Astrocyte (in vitro differentiated cells and primary cell): ENCODE measurements at regions not wholly inside any gene's neighbourhood (a gene's known extent, or its start where the extent isn't known, plus 50 kb on each side); places are given as distances from the start of the nearest gene placed in this dataset.

Experiments
- DNase-seq: peaks from one replicate; pipeline ENCODE4 v3.0.0-alpha.2; 2010; ENCODE audit warnings: low read depth
- FAIRE-seq: peaks from 2 replicates; lab custom pipeline; 2011; peaks lifted over from hg19 to GRCh38; lab: Jason Lieb, UNC
- H2AFZ ChIP-seq: 2 replicates; pipeline ENCODE4 v1.6.0; 2012; ENCODE audit warnings: low read depth, low read length, inconsistent platforms
- H3K27ac ChIP-seq: 2 replicates; pipeline ENCODE4 v1.5.1; 2011; ENCODE audit warnings: low read depth, low read length, inconsistent platforms
- H3K27me3 ChIP-seq: 2 replicates; pipeline ENCODE4 v1.6.0; 2011; ENCODE audit warnings: low read length, inconsistent platforms; ENCODE audit not compliant: insufficient read depth
- H3K36me3 ChIP-seq: 2 replicates; pipeline ENCODE4 v1.5.1; 2011; ENCODE audit warnings: low read length, inconsistent platforms; ENCODE audit not compliant: insufficient read depth
- H3K4me1 ChIP-seq: 2 replicates; pipeline ENCODE4 v1.5.1; 2011; ENCODE audit warnings: low read length, inconsistent platforms; ENCODE audit not compliant: insufficient read depth
- H3K4me2 ChIP-seq: 2 replicates; pipeline ENCODE4 v1.6.0; 2012; ENCODE audit warnings: low read length, inconsistent platforms
- H3K4me3 ChIP-seq: 2 replicates; pipeline ENCODE4 v1.5.1; 2011; ENCODE audit warnings: low read depth, mild to moderate bottlenecking, low read length, inconsistent platforms; ENCODE audit not compliant: insufficient read depth
- H3K79me2 ChIP-seq: 2 replicates; pipeline ENCODE4 v1.6.0; 2012; ENCODE audit warnings: mild to moderate bottlenecking, low read length, inconsistent platforms; ENCODE audit not compliant: insufficient read depth
- H3K9ac ChIP-seq: 2 replicates; pipeline ENCODE4 v1.6.0; 2012; ENCODE audit warnings: mild to moderate bottlenecking, low read length, inconsistent platforms
- H3K9me3 ChIP-seq: 2 replicates; pipeline ENCODE4 v1.5.1; 2012; ENCODE audit warnings: low read depth, mild to moderate bottlenecking, low read length, inconsistent platforms; ENCODE audit not compliant: insufficient read depth
- H4K20me1 ChIP-seq: 2 replicates; pipeline ENCODE4 v1.6.0; 2012; ENCODE audit warnings: low read length, inconsistent platforms; ENCODE audit not compliant: insufficient read depth
- H3K27ac Mint-ChIP-seq: one replicate; pipeline ENCODE4 v1.8.0; 2021; ENCODE audit warnings: mild to moderate bottlenecking, mixed read lengths; ENCODE audit not compliant: unreplicated experiment
- H3K27me3 Mint-ChIP-seq: one replicate; pipeline ENCODE4 v1.8.0; 2021; ENCODE audit warnings: low read depth, mixed read lengths; ENCODE audit not compliant: unreplicated experiment
- H3K36me3 Mint-ChIP-seq: one replicate; pipeline ENCODE4 v1.8.0; 2021; ENCODE audit warnings: low read depth, mixed read lengths; ENCODE audit not compliant: unreplicated experiment
- H3K4me1 Mint-ChIP-seq: one replicate; pipeline ENCODE4 v1.8.0; 2021; ENCODE audit warnings: low read depth, mixed read lengths; ENCODE audit not compliant: unreplicated experiment
- H3K4me3 Mint-ChIP-seq: one replicate; pipeline ENCODE4 v1.8.0; 2021; ENCODE audit warnings: mild to moderate bottlenecking, moderate library complexity, mixed read lengths; ENCODE audit not compliant: unreplicated experiment
- H3K9me3 Mint-ChIP-seq: one replicate; pipeline ENCODE4 v1.8.0; 2021; ENCODE audit warnings: mild to moderate bottlenecking, mixed read lengths; ENCODE audit not compliant: unreplicated experiment
- EZH2 ChIP-seq: IDR thresholded peaks from 2 replicates; pipeline ENCODE4 v1.6.1; 2012; ENCODE audit warnings: mild to moderate bottlenecking, low read length, inconsistent platforms; ENCODE audit not compliant: insufficient read depth
- TF ChIP-seq, protein P1 (sequence below): IDR thresholded peaks from 2 replicates; pipeline ENCODE4 v1.5.1; 2011; ENCODE audit warnings: low read depth, mild to moderate bottlenecking, inconsistent platforms, low read length, moderate library complexity; ENCODE audit not compliant: insufficient read depth

DNA sequence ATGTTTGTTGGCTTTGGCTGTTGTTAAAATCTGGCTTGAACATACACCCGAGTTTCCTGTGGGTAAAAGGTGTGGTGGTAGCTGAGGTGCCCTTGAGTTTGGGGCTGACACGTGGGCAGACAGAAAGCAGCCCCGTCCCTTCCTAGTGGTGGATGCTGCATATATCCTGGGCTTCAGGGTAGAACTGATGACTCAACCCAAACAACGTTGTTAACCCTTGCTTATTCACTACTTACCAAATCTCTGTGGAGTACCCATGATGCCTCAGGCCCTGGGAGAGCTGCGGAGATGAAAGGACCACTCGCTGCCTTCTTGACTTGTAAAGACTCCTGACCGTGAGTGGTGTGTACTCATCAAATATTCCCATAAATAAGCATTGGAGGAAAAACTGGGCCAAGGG, 245.1 kb downstream of the RAB11FIP2 start:
- H3K27ac ChIP-seq, result no peak overlapping the region
- peaks cover 26% of the 10 kb centered on the region for H3K27me3 Mint-ChIP-seq
- H3K4me1 Mint-ChIP-seq, result no peaks in the 10 kb centered on the region
- H3K4me1 ChIP-seq, result no peaks in the 10 kb centered on the region
- H3K27ac Mint-ChIP-seq, result no peak overlapping the region
- H3K4me2 ChIP-seq, result no peak overlapping the region
- H3K27me3 ChIP-seq, result no peaks in the 10 kb centered on the region
- no peaks in the 10 kb centered on the region for H4K20me1 ChIP-seq
- no peaks in the 10 kb centered on the region for H3K36me3 Mint-ChIP-seq
- no peak overlapping the region for H2AFZ ChIP-seq
- no peaks in the 10 kb centered on the region for H3K79me2 ChIP-seq
- no peaks in the 10 kb centered on the region for H3K36me3 ChIP-seq
- H3K4me3 ChIP-seq, result no peak overlapping the region
- no peak for DNase-seq
- no peak for FAIRE-seq
- H3K9me3 Mint-ChIP-seq, result no peaks in the 10 kb centered on the region
- no peaks in the 10 kb centered on the region for H3K9me3 ChIP-seq
- no peak overlapping the region for H3K4me3 Mint-ChIP-seq
- no peak for TF ChIP-seq EZH2
- TF ChIP-seq, protein P1, sequence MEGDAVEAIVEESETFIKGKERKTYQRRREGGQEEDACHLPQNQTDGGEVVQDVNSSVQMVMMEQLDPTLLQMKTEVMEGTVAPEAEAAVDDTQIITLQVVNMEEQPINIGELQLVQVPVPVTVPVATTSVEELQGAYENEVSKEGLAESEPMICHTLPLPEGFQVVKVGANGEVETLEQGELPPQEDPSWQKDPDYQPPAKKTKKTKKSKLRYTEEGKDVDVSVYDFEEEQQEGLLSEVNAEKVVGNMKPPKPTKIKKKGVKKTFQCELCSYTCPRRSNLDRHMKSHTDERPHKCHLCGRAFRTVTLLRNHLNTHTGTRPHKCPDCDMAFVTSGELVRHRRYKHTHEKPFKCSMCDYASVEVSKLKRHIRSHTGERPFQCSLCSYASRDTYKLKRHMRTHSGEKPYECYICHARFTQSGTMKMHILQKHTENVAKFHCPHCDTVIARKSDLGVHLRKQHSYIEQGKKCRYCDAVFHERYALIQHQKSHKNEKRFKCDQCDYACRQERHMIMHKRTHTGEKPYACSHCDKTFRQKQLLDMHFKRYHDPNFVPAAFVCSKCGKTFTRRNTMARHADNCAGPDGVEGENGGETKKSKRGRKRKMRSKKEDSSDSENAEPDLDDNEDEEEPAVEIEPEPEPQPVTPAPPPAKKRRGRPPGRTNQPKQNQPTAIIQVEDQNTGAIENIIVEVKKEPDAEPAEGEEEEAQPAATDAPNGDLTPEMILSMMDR, result no peak
- H3K9ac ChIP-seq, result no peak overlapping the region

DNA sequence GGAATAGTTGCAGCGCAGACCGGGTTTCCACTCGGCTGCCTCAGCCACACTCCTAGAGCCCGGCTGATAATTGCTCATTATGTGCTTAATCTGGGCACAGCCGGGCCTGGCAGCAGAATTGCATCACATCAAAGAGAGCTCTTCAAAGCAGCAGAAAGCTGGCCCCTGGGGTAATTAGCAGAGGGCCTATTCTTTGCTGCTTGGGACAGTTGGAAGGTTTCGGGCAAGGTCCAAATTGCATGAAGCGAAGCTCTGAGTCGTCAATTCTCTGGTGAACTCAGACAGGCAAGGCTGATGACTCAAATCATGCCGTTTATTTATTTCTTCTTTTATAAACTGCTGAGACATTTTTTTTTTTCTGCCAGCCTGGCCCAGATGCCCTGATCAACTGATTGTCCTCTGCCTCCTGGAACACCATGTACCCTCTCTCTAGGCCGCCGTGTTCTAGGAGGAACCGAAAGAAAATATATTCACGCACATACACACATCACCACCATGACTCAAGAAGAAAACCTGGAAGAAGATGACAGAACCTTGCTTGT, 242.2 kb downstream of the RAB11FIP2 start:
- Histone ChIP-seq H3K9ac (no peak overlapping the region), H3K79me2 (no peaks in the 10 kb centered on the region), H3K9me3 (no peaks in the 10 kb centered on the region), H3K4me1 (no peaks in the 10 kb centered on the region), H4K20me1 (no peaks in the 10 kb centered on the region), H2AFZ (no peak overlapping the region), H3K27me3 (no peaks in the 10 kb centered on the region), H3K36me3 (no peaks in the 10 kb centered on the region), H3K27ac (no peak overlapping the region), H3K4me3 (no peak overlapping the region), H3K4me2 (peak overlapping the region; percentile 22)
- H3K4me1 Mint-ChIP-seq, result no peaks in the 10 kb centered on the region
- H3K36me3 Mint-ChIP-seq, result no peaks in the 10 kb centered on the region
- no peak overlapping the region for H3K4me3 Mint-ChIP-seq
- no peak overlapping the region for H3K27ac Mint-ChIP-seq
- H3K9me3 Mint-ChIP-seq, result peaks cover 2% of the 10 kb centered on the region
- peaks cover 23% of the 10 kb centered on the region for H3K27me3 Mint-ChIP-seq
- DNase-seq, result no peak
- TF ChIP-seq, protein P1, result no peak
- no peak for TF ChIP-seq EZH2
- FAIRE-seq, result no peak

DNA sequence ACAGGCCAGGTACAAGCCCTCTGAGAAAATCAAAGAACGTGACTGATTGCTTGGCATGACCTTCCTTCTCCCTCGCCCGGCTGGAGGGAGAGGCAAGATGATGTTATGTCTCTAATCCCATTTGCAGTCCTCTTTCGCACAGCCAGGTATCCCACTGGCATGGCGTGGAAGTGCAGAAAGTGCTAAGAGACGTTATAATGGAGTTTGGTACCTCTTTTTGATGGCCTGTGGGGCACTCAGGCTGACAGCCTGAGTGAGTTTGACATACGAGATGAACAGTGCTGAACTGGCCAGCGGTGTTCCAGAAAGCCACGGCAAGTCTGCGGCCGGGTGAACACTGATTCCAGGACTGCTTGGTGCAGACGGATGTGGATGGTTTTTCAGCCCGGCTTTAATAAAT, 241.6 kb downstream of the RAB11FIP2 start:
- TF ChIP-seq, protein P1, result no peak
- TF ChIP-seq EZH2, result no peak
- FAIRE-seq, result no peak

More for the DNA sequence above, 241.6 kb downstream of the RAB11FIP2 start:
- Histone ChIP-seq H3K27ac (no peak overlapping the region), H2AFZ (no peak overlapping the region), H4K20me1 (no peaks in the 10 kb centered on the region), H3K36me3 (no peaks in the 10 kb centered on the region), H3K4me2 (no peak overlapping the region), H3K4me1 (no peaks in the 10 kb centered on the region), H3K9ac (no peak overlapping the region), H3K9me3 (no peaks in the 10 kb centered on the region), H3K27me3 (no peaks in the 10 kb centered on the region), H3K4me3 (no peak overlapping the region), H3K79me2 (no peaks in the 10 kb centered on the region)
- Mint-ChIP-seq H3K4me1 (no peaks in the 10 kb centered on the region), H3K4me3 (no peak overlapping the region), H3K9me3 (peaks cover 2% of the 10 kb centered on the region), H3K27ac (no peak overlapping the region), H3K27me3 (peaks cover 23% of the 10 kb centered on the region), H3K36me3 (no peaks in the 10 kb centered on the region)
- no peak for DNase-seq
